Gastroesophageal sphincter (tissue), 3 donors: ENCODE measurements at regions not wholly inside any gene's neighbourhood (a gene's known extent, or its start where the extent isn't known, plus 50 kb on each side); places are given as distances from the start of the nearest gene placed in this dataset.

Experiments
- CTCF ChIP-seq, 4 experiments: fragments of 200-600 bp in 2 of 4; fragments of 450-650 bp in 2 of 4; sonication (generic) in 1 of 4; IDR thresholded peaks; one replicate each; pipeline ENCODE4 v1.5.1; 2017 to 2019; ENCODE audit warnings: antibody characterized with exemption in 4 of 4, mild to moderate bottlenecking in 2 of 4, moderate library complexity in 2 of 4
- EP300 ChIP-seq: sonication (generic); formaldehyde crosslinking; IDR thresholded peaks from one replicate; pipeline ENCODE4 v1.6.1; 2017; ENCODE audit warnings: antibody characterized with exemption, mild to moderate bottlenecking
- POLR2A ChIP-seq, 2 donors: fragments of 450-650 bp; IDR thresholded peaks; one replicate each; pipeline ENCODE4 v1.6.1; 2017; ENCODE audit warnings: antibody characterized with exemption in 2 of 2, mild to moderate bottlenecking in 2 of 2, moderate library complexity in 1 of 2
- POLR2AphosphoS5 ChIP-seq: sonication (generic); formaldehyde crosslinking; IDR thresholded peaks from one replicate; pipeline ENCODE4 v1.6.1; 2017; ENCODE audit warnings: antibody characterized with exemption

GRCh38 chr6:113734982-113735381, 122.2 kb upstream of the MARCKS start:
- no peak for TF ChIP-seq CTCF (IDR thresholded peaks at IDR 0.05)
- no peak for TF ChIP-seq POLR2A (IDR thresholded peaks at IDR 0.05)
- no peak for TF ChIP-seq EP300
- no peak for TF ChIP-seq POLR2AphosphoS5
